Activated CD4-positive, alpha-beta T cell treated with anti-CD3 and anti-CD28 coated beads, Interleukin-2, amount 50 U/mL, for 24 hours (primary cell): ENCODE measurements at regions not wholly inside any gene's neighbourhood (a gene's known extent, or its start where the extent isn't known, plus 50 kb on each side); places are given as distances from the start of the nearest gene placed in this dataset.

Experiments used
- DNase-seq, 2 donors: peaks; one replicate each; pipeline ENCODE4 v3.0.0-alpha.2; 2020; ENCODE audit warnings: low read depth in 1 of 2, low spot score in 1 of 2

DNA sequence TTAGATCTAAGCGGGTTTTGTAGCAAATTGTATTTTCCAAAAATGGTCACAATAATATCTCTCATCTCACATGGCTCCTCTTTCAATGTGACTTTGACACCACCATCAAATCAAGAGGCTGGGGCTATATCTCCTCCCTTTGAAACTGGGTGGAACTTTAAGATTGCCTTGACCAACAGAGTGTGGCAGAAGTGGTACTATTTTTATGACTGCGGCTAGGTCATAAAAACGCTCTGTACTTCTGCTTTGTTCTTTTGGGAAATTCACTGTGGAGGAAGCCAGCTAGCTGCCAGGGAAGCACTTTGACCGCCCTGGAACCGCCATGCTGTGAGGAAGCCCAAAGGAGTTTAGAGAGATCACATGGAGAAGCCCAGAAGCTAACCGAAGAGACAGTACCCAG, 50.7 kb upstream of the ACOT11 start:
- DNase-seq = no peak

DNA sequence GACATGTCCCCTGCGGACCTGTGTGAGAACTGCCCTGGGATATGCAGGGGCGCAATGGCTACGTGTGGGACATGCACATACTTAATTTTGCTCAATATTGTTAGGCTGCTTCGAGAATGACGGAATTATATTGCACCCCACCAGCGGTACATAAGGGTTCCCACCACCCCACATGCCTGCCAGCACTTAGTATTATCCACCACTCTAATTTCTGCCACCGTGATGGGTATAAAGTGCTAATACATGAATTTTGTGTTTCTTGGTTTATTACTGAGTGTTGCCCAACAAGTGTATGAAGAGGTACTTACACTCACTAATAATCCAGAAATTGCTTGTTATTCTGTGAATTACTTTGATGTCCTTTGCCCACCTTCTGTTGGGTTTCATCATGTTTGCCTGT, 52.1 kb upstream of the ACOT11 start:
- no peak for DNase-seq

- no peak for DNase-seq
Observed at GRCh38 chr1:54493608-54494007, 54.4 kb upstream of the ACOT11 start.

GRCh38 chr1:54490361-54491248, 57.4 kb upstream of the ACOT11 start:
- DNase-seq = no peak

GRCh38 chr1:54489627-54490250, 58.3 kb upstream of the ACOT11 start:
- DNase-seq = no peak

DNA sequence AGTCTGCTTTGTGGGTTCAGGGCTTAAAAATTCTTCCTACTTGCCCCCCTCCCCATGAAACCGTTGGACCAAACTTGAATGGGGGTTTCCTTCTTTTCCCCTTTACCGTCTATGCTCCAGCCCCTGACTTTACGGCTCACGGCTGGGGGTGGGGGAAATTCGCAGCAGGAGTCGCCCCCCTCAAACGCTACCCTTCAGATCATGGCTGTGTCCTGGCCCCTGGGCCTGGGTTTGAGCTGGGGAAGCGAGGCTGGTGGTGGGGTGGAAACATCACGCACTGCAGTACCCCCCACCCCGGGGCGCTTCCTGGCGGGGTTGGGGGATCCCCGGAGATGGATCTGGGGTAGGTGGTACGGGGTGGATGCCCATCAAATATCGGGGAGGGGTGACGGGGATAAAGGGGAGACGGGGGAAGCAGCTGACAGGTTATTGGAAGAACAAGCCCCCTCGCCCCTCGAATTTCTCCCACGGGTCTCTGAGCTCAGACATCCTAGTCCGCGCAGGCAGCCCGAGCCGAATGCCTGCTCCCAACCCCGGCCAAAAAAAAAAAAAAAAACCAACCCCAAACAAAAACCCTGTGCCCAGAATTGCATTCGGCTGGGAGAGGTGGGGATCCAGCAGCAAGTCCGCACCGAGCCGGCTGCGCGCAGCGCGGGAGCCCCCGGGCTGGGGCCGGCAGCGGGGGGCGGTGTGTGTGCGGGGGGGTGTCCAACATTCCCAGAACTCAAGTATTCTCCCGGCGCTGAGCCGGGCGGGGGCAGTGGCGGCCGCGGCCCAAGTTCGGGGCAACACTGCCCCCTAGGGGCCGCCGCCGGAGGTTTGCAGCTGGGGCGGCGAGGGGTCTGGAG, 59.0 kb upstream of the ACOT11 start:
- peak; percentile 48 to 55 for DNase-seq

GRCh38 chr1:54488065-54488750, 59.8 kb upstream of the ACOT11 start:
- peak; percentile 41 to 47 for DNase-seq

DNA sequence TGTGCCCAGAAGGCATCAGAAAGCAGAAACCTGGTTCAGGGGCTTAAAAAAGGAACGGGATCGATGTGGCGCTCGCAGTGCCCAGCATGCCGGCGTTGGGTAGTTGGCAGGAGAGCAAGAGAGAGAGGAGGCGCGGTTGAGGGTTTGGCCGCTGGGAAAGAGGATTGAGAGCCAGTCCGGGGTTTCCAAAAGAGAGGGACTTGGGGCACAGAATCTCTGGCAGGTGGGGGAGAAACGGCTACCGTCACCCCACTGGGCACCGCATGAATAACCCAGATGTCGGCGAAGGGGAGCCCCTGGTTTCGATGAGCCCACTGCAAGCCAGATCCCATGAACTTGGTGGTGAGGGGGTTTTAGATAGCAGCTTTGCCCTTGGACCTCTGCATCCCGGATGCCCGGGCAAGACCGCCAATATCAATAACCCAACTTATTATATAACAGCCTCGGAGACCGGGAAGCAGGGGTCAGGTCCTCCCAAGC, 60.4 kb upstream of the ACOT11 start:
- DNase-seq = no peak

GRCh38 chr1:54486907-54487306, 61.1 kb upstream of the ACOT11 start:
- DNase-seq = no peak

- DNase-seq = no peak
Observed at GRCh38 chr1:54485416-54485815, 62.6 kb upstream of the ACOT11 start.

GRCh38 chr1:54483875-54484437, 64.1 kb upstream of the ACOT11 start:
- no peak for DNase-seq

- DNase-seq = no peak
Observed at GRCh38 chr1:54481201-54481884, 66.7 kb upstream of the ACOT11 start.

DNA sequence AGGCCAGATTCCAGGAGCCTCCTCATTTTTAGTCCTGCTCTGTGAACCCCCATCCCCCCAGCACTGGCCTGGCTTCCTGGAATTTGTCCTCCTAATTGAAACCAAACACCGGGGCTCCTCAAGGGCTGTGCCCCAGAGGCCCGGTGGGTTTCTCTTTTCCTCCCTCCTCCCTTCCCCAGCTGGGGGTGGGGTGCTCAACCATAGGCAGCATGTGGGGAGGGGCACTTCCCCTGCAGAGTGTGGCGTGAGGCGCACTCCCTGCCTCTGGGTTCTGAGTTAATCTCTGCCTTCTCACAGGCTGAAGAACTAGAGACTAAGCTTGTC, 67.5 kb upstream of the ACOT11 start:
- no peak for DNase-seq

DNA sequence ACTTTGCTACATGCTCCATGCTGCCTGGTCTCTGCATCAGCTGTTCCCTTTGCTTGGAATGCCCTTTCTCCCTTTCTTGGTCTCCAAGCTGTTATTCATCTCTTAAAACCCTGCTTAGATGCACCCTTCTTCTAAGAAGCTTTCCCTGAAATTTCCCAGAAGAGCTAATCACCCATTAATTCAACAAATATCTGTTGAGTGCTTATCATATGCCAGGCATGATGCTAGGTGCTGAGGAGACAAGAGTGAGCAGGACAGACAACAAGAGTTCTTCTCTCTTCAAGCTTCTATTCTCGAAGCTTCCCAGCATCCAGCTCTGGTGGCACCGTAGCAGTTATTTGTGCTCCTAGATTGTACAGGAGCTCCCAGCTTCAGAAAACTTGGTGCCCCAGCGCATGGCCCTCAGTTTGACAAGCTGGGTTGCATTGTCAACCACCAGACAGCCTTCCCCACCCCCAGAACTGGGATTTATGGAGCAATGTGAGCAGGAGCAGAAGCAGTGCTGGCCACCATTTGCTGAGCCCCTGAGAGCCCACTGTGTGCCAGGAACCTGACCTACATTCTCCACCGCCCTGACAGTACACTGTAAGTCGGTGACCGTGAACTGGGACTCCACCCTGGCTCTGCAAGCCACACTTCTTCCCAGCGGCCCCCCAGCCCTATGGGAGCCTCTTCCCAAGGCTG, 68.0 kb upstream of the ACOT11 start:
- no peak for DNase-seq

DNA sequence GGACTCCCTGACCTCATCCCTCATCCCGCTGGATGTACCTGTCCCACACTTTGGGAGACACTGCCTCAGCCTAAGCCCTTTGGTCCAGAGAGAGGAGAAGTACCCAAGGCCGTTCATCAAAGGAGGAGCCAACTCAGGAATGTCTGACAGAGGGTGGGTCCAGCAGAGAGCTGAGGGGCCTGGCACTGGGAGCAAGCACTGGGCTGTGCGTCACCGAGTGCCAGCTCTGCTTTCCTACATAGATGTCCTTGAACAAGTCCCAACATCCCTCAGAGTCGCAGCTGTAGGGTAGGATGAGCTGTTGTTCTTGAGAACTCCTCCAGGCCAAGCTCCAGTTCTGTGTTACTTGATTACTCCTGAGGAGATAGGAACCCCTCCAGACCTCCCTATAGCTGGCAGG, 68.8 kb upstream of the ACOT11 start:
- no peak for DNase-seq

GRCh38 chr1:54477153-54477561, 70.9 kb upstream of the ACOT11 start:
- DNase-seq = no peak

GRCh38 chr1:54476530-54477109, 70.4 kb upstream of the SSBP3 start:
- DNase-seq = no peak

GRCh38 chr1:54475946-54476516, 69.8 kb upstream of the SSBP3 start:
- DNase-seq = no peak

- no peak for DNase-seq
Observed at GRCh38 chr1:54475357-54475881, 69.2 kb upstream of the SSBP3 start.
